ENCODE measurements at regions not wholly inside any gene's neighbourhood (a gene's known extent, or its start where the extent isn't known, plus 50 kb on each side); places are given as distances from the start of the nearest gene placed in this dataset.
"Not testable (repeated sequence)": the region's sequence is repeated elsewhere in the genome, so short reads cannot be mapped to it uniquely, and the experiment has no call there.

DNA sequence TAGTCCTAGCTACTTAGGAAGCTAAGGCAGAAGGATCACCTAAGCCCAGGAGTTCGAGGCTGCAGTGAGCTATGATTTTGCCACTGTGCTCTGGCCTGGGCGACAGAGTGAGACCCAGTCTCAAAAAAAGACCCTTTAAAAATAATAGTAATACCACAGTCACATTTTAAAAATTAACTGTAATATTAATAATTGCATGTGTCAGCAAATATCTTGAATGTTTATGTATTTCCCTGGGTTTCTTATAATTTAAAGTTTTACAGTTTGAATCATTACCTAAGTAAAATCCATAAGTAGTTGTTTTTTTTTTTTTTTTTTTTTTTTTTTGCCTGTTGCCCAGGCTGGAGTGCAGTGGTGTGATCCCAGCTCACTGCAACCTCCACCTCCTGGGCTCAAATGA lies 69.2 kb downstream of the LYZL2 start:
- no peak for DNase-seq

GRCh38 chr10:30559180-30559579 lies 70.4 kb downstream of the LYZL2 start:
- DNase-seq: no peak

- no peak for DNase-seq
These were observed 71.1 kb downstream of the LYZL2 start for GRCh38 chr10:30558411-30558810.

DNA sequence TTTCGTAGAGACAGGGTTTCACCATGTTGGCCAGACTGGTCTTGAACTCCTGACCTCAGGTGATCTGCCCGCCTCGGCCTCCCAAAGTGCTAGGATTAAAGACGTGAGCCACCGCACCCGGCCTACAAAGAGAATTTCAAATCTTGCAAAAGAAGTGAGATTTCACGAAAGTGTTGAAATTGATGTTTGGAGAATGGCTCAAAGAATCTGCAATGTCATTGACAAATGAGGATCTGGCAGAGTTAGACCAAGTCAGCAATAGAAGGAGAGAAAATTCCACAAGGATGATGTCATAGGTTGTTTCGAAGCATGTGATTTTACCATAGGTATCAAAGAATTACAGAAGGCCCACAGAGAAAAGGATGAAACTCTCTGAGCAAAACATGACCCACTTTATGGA lies 71.7 kb downstream of the LYZL2 start:
- DNase-seq: no peak

DNA sequence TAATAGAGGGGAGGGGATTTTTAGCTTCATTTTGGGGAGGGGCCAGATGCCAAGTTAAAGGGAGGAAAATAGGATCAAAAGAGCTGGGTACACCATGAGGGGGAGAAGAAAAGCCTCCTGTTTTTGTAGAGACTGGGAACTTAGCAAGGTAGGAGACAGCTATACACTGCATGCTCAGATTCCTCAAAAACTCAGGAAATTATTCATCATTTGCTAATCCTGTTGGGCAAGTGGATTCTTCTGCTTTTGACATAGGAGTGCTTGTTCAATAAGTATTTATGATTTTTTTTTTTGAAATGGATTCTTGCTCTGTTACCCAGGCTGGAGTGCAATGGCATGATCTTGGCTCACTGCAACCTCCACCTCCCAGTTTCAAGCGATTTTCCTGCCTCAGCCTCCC lies 73.4 kb downstream of the LYZL2 start:
- DNase-seq: no peak

DNA sequence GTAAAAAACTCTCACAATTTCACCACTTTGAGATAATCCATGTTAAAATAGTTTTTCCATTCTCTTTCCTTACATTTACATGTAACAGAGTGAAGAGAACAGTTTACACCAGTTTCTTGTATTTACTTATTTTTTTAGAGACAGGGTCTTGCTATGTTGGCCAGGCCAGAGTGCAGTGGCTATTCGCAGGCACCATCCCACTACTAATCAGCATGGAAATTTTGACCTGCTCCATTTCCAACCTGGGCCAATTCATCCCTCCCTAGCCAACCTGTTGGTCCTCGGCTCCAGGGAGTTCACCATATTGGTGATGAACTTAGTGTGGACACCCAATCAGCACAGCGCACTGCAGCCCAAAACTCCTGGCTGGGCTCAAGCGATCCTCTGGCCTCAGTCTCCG lies 74.1 kb downstream of the LYZL2 start:
- DNase-seq: no peak

GRCh38 chr10:30554440-30554825 lies 75.1 kb downstream of the LYZL2 start:
- no peak for DNase-seq

- no peak for DNase-seq
These were observed 75.7 kb downstream of the LYZL2 start for GRCh38 chr10:30553626-30554439.

GRCh38 chr10:30553018-30553625 lies 76.4 kb downstream of the LYZL2 start:
- DNase-seq: no peak

- DNase-seq: no peak
These were observed 78.4 kb downstream of the LYZL2 start for GRCh38 chr10:30550967-30551815.

- DNase-seq: not testable (repeated sequence)
These were observed 80.3 kb downstream of the LYZL2 start for GRCh38 chr10:30549134-30549687.

DNA sequence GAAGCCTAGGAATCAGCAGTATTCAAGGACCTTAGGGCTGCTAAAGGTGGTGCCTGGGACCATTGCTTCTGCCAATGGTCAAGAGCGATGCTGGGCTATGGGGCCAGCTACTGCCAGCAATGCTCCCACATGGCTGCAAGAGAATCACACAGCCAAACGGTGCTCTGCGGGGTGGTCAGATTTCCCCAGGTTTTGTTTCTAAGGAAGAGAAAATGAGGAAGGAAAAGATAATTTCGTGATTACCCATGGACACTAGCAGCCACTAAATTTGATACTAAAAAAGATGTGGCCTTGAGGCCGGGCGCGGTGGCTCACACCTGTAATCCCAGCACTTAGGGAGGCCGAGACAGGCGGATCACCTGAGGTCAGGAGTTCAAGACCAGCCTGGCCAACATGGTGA lies 83.0 kb downstream of the LYZL2 start:
- DNase-seq: no peak

DNA sequence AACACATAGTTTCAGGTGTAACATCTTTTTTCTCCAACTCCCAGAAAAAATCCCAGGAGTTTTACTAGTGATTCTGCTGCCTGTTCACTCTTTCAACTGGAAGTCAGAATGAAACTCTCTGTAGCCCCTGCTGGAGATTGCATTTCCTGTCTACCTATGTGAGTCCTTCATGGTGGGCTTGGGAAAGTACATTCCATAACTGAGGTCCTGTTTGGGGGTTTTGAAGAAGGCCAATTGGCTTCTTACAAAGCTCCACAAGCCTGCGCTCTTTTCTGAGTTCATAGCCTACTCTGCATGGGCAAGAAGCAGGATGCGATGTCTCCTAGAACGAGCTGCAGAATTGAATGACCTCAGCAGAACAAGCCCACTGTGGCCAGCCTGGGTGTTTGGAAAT lies 86.7 kb downstream of the LYZL2 start:
- DNase-seq: no peak

DNA sequence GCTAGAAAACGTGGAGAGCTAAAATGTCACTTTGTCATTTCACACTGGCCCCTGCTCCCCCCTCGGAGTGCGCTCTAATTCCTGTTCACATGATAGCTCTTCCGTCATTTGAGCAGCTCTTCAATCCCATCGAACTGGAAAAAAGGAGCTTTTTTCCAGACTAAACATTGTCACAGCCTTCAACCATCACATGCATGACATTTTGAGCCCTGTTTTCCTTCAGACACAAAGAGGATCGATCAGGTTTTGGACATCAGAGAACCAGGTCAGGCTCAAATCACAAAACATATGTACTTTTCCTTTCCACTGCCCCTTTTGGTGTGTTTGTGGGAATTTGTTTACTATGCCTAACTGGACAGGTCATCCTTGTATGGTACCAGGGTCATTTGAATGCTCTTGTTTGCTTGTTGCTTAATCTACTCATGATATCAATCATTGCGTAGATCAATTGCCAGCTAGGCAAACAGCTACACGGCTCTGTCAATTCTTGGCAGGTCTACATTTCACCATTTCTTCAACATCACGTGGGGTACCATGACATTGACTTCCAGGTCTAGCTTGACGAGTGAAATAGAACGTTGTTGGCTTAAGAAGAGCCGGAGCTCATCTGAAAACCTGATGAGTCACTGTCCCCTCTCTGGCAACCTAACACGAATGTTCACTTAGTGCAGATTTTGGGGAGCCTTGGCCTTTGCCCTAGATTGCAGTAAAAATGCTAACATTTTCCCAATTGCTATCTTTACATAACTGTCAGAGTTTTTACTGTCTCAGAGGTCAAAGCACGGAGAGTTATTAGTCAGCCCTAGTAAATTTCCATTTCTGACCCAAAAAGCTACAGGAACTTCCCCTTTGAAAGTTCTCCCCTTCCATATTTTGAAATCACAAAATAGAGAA lies 87.3 kb downstream of the LYZL2 start:
- DNase-seq: no peak

- DNase-seq: no peak
These were observed 89.3 kb downstream of the LYZL2 start for GRCh38 chr10:30540276-30540675.

DNA sequence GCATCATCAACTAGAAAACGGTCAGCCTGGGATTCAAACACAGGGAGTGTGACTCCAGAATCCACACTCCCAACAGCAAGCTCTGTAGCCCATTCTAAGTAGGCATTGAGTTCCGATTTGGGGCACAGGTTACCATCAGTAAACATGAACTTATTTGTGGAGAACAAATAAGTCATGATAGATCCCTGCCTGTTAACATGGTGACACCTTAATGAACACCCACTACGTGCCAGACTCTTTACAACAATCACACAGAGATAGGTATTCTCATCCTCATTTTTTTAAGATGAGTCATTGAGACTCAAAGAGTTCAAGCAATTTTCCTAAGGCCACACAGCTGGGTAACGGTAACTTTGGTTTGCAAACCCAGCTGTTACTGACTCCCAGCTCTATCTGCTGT lies 91.5 kb downstream of the LYZL2 start:
- DNase-seq: no peak

DNA sequence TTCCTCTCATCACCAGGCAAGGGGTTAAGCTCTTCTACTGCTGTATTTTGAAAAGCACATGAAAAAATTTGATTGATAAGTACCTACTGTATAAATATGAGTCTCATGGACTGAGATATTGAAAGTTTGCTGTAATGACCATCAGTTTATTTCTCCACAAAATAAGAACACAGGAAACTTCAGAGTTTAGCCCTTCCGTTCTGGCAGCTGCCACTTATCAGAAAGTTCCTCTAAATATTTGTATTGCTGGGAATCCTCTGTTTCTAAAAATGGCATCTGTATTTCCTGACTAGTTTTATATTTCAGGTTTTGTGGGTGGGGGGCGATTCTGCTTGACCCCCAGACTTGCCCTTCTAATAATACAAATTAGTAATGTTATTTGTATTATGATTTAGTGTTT lies 92.0 kb downstream of the LYZL2 start:
- no peak for DNase-seq

DNA sequence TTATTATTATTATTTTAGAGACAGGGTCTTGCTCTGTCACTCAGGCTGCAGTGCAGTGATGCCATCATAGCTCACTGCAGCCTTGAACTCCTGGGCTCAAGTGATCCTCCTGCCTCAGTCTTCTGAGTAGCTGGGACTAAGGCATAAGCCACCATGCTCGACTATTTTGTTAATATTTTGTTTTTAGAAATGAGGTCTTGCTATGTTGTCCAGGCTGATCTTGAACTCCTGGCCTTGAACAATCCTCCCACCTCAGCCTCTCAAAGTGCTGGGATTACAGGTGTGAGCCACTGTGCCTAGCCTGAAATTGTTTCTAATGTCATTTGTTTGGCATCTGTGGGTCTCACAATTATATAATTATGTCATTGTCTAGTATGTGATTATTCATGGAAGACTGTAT lies 92.4 kb downstream of the LYZL2 start:
- not testable (repeated sequence) for DNase-seq

DNA sequence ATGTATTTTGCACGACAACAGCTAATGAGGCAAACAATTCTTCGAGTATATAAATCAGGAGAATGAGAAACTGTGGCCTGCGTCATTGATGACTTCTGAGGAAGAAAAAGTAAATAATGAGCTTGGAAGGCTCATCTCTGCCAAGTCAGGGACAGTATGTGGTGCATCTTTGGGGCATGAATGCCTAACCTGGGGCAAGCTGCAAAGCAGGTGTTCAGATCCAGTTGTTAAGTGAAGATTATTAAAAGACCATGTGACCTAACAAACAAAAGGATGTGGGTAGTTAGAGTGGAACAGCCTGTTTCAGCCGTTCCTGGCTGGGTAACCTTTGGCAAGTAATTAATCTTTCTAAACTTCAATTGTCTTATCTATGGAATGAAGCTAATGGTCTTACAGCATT lies 93.0 kb downstream of the LYZL2 start:
- no peak for DNase-seq

DNA sequence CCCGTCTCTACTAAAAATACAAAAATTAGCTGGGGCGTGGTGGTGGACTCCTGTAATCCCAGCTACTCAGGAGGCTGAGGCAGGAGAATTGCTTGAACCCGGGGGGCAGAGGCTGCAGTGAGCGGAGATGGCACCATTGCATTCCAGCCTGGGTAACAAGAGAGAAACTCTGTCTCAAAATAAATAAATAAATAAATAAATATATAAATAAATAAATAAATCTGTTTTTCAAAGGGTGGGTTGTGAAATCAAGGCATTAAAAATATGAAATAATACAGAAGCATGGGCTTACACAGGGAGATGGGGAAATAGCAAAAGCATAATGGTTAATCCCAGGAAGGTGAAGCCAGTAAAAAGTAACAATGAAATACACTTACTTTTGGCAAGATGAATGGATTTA lies 93.9 kb downstream of the LYZL2 start:
- no peak for DNase-seq

DNA sequence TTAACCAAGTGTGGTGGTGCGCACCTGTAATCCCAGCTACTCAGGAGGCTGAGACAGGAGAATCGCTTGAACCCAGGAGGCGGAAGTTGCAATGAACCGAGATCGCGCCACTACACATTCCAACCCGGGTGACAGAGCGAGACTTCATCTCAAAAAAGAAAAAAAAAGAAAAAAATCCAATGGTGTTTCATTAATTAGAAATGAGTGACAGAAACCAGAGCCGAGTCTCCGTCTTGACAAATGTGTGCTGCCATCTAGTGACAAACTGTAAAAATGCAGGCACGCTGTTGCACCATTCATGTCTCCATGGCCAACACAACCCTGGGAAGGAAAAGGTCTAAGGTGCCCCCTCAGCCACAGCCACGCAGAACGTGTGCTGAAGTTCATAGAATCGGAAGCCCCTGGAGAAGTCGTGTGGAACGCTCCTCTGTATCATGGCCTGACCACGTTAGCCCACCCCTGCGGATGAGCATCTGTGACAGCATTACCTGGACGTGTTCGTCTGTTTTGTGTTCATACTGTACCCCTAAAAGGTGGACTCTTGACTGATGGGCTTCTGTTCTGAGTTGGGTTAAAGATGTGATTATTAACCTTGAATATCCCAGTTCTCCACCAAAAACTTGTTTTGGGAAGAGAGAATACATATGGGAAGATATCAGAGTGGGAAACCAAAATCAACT lies 94.9 kb downstream of the LYZL2 start:
- no peak for DNase-seq
